Stomach (tissue), 8 donors: ENCODE measurements at regions not wholly inside any gene's neighbourhood (a gene's known extent, or its start where the extent isn't known, plus 50 kb on each side); places are given as distances from the start of the nearest gene placed in this dataset.
"Not testable (repeated sequence)": the region's sequence is repeated elsewhere in the genome, so short reads cannot be mapped to it uniquely, and the experiment has no call there.

ENCODE experiments used
- DNase-seq, 2 donors: peaks; one replicate each; pipeline versions ENCODE4 v3.0.0 to v3.0.0-alpha.2; 2013 to 2019
- H3K27ac ChIP-seq, 5 donors: fragments of 200-600 bp in 4 of 5; sonication (generic) in 4 of 5; one replicate each; pipeline ENCODE4 v1.5.1; 2013 to 2019; ENCODE audit warnings: mild to moderate bottlenecking in 1 of 5, moderate library complexity in 1 of 5
- H3K27me3 ChIP-seq, 3 donors: fragments of 200-600 bp; sonication (generic); one replicate each; pipeline ENCODE4 v1.5.1; 2017 to 2019; ENCODE audit warnings: mixed run types in 1 of 3
- H3K36me3 ChIP-seq, 4 donors: fragments of 200-600 bp; sonication (generic); 1 replicate in 3 of 4; 2 replicates in 1 of 4; pipeline ENCODE4 v1.5.1; 2016 to 2019
- H3K4me1 ChIP-seq, 4 donors: fragments of 200-600 bp; sonication (generic); one replicate each; pipeline ENCODE4 v1.5.1; 2016 to 2019
- H3K4me3 ChIP-seq, 4 donors: fragments of 200-600 bp; sonication (generic) in 3 of 4; one replicate each; pipeline ENCODE4 v1.5.1; 2016 to 2019; ENCODE audit warnings: mild to moderate bottlenecking in 1 of 4
- H3K9me3 ChIP-seq, 4 donors: fragments of 200-600 bp; sonication (generic); one replicate each; pipeline ENCODE4 v1.5.1; 2016 to 2019
- EP300 ChIP-seq: sonication (generic); formaldehyde crosslinking; IDR thresholded peaks from one replicate; pipeline ENCODE4 v1.6.1; 2017; ENCODE audit warnings: antibody characterized with exemption
- POLR2A ChIP-seq, 4 donors: fragments of 450-650 bp; IDR thresholded peaks; one replicate each; pipeline ENCODE4 v1.6.1; 2016; ENCODE audit warnings: antibody characterized with exemption in 4 of 4, control low read depth in 2 of 4, mild to moderate bottlenecking in 1 of 4, moderate library complexity in 1 of 4
- POLR2AphosphoS5 ChIP-seq, 3 donors: sonication (generic); formaldehyde crosslinking; IDR thresholded peaks; one replicate each; pipeline ENCODE4 v1.6.1; 2016; ENCODE audit warnings: antibody characterized with exemption in 3 of 3
- WGBS, 5 donors: extraction: QIAGEN DNeasy Blood & Tissue Kit in 3 of 5; methylation state at CpG; one replicate each; pipeline versions ENCODE4 v1.1.5 to v1.1.7; 2013 to 2018; 5-methylcytosine and 5-hydroxymethylcytosine counted together
- intact Hi-C: fragments of 100-400 bp; cut with DNase I; formaldehyde crosslinking; loops from one replicate; pipeline ENCODE4 v1.15.1; 2023; ENCODE audit warnings: low total_unique reads
- TF ChIP-seq, protein P1 (sequence below), 7 experiments: fragments of 450-650 bp in 4 of 7; fragments of 200-600 bp in 3 of 7; sonication (generic) in 3 of 7; IDR thresholded peaks; one replicate each; pipeline ENCODE4 v1.5.1; 2016 to 2019; ENCODE audit warnings: antibody characterized with exemption in 7 of 7, control low read depth in 2 of 7, mild to moderate bottlenecking in 1 of 7
- donor health status: healthy with polysubstance abuse.
- donor health status: Bipolar disorder and iron deficiency.
- donor health status: healthy.

DNA sequence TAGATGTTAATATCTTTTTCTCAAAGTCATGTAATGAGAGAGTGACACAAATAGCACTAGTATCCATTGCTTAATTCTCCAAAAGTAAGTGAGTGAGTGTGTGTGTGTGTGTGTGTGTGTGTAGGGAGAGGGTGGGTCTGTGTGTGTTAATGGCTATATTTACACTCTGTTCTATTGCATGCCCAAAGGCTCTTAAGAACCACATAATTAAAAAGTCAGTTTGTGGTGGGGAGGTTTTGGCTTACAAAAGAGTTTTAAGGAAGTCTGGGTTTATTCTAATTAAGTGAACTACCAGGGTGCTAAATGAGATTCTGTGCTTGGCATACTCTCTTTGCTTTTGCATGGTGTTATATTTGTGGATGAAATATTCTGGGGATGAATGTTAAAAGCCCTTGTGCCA is 1897.6 kb upstream of the FLRT2 start:
- intact Hi-C loops, result no loop called here
- H3K4me1 ChIP-seq, result no peaks in the 10 kb centered on the region
- H3K4me3 ChIP-seq, result no peak overlapping the region
- no peak overlapping the region for H3K27ac ChIP-seq
- no peaks in the 10 kb centered on the region for H3K27me3 ChIP-seq
- no peak for DNase-seq
- H3K36me3 ChIP-seq, result no peaks in the 10 kb centered on the region
- TF ChIP-seq POLR2AphosphoS5 (IDR thresholded peaks at IDR 0.05) (no peak), EP300 (no peak)
- peaks cover 0 to 3% (median 0%) of the 10 kb centered on the region in 4 donors for H3K9me3 ChIP-seq

DNA sequence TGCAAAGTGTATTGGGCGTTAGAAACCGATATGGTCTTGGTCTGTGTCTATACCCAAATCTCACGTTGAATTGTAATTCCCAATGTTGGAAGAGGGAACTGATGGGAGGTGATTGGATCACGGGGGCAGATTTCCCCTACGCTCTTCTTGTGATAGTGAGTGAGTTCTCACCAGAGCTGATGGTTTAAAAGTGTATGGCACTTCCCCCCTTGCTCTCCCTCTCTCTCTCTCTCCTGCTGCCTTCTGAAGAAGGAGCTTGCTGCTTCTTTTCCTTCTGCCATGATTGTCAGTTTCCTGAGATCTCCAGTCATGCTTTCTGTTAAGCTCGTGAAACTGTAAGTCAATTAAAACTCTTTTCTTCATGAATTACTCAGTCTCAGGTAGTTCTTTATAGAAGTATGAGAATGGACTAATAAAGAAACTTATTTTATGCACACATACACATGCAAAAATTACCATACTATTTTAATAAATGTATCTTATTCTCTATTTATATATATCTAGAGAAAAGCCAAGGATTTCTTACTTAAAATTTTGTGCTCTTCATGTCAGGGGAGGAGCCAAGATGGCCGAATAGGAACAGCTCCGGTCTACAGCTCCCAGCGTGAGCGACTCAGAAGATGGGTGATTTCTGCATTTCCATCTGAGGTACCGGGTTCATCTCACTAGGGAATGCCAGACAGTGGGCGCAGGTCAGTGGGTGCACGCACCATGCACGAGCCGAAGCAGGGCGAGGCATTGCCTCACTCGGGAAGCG is 1891.0 kb upstream of the FLRT2 start:
- no peak overlapping the region for H3K27ac ChIP-seq
- WGBS, 5 donors, result 84 to 95% (median 92%) methylated on average over 18 of the region's 18 CpGs
- no peaks in the 10 kb centered on the region for H3K9me3 ChIP-seq
- H3K4me3 ChIP-seq, result no peak overlapping the region
- intact Hi-C loops, result no loop called here
- H3K36me3 ChIP-seq, result no peaks in the 10 kb centered on the region
- H3K4me1 ChIP-seq, result no peaks in the 10 kb centered on the region
- DNase-seq, result no peak
- H3K27me3 ChIP-seq, result no peaks in the 10 kb centered on the region
- TF ChIP-seq EP300, result no peak
- TF ChIP-seq POLR2AphosphoS5 (IDR thresholded peaks at IDR 0.05), result no peak
- no peak for TF ChIP-seq POLR2A (IDR thresholded peaks at IDR 0.05)
- TF ChIP-seq, protein P1, sequence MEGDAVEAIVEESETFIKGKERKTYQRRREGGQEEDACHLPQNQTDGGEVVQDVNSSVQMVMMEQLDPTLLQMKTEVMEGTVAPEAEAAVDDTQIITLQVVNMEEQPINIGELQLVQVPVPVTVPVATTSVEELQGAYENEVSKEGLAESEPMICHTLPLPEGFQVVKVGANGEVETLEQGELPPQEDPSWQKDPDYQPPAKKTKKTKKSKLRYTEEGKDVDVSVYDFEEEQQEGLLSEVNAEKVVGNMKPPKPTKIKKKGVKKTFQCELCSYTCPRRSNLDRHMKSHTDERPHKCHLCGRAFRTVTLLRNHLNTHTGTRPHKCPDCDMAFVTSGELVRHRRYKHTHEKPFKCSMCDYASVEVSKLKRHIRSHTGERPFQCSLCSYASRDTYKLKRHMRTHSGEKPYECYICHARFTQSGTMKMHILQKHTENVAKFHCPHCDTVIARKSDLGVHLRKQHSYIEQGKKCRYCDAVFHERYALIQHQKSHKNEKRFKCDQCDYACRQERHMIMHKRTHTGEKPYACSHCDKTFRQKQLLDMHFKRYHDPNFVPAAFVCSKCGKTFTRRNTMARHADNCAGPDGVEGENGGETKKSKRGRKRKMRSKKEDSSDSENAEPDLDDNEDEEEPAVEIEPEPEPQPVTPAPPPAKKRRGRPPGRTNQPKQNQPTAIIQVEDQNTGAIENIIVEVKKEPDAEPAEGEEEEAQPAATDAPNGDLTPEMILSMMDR (IDR thresholded peaks at IDR 0.05), result no peak

DNA sequence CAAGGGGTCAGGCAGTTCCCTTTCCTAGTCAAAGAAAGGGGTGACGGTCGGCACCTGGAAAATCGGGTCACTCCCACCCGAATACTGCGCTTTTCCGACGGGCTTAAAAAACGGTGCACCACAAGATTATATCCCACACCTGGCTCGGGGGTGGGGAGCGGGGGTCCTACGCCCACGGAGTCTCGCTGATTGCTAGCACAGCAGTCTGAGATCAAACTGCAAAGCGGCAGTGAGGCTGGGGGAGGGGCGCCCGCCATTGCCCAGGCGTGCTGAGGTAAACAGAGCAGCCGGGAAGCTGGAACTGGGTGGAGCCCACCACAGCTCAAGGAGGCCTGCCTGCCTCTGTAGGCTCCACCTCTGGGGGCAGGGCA is 1890.5 kb upstream of the FLRT2 start:
- H3K4me3 ChIP-seq, H3K27me3 ChIP-seq, H3K4me1 ChIP-seq, H3K9me3 ChIP-seq, DNase-seq, H3K27ac ChIP-seq, H3K36me3 ChIP-seq, intact Hi-C loops: not testable (repeated sequence)
- WGBS, 5 donors, result 89 to 95% (median 91%) methylated on average over 11 to 18 of the region's 18 CpGs

GRCh38 chr14:83646228-83646627 is 1883.7 kb upstream of the FLRT2 start:
- 63 to 81% (median 71%) methylated on average over 1 of the region's 1 CpG for WGBS, 5 donors
- H3K4me3 ChIP-seq, result no peak overlapping the region
- H3K27ac ChIP-seq, result no peak overlapping the region
- intact Hi-C loops, result no loop called here
- no peaks in the 10 kb centered on the region for H3K36me3 ChIP-seq
- no peaks in the 10 kb centered on the region for H3K4me1 ChIP-seq
- no peaks in the 10 kb centered on the region for H3K9me3 ChIP-seq
- H3K27me3 ChIP-seq, result no peaks in the 10 kb centered on the region
- TF ChIP-seq, protein P1 (IDR thresholded peaks at IDR 0.05), result no peak
- TF ChIP-seq POLR2AphosphoS5 (IDR thresholded peaks at IDR 0.05) (no peak), EP300 (no peak), POLR2A (IDR thresholded peaks at IDR 0.05) (no peak)
- no peak for DNase-seq

DNA sequence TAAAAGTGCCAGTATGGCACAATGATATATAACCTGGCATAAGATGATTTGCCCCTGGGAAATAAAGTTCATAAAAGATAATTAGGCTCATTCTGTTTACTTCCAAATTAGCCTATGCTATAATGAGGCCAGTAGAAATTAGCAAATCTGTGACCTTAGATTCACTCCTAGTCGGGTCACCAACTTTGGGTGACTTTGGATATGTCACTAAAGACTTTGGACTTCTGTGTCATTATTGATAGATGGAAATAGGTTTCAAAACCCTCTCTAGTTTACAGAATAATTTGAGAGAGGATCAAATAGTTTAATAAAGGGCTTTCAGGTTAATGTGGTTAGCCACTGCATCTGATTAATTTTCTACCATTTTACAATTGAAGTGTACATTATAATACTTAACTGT is 1869.3 kb upstream of the FLRT2 start:
- no peaks in the 10 kb centered on the region for H3K36me3 ChIP-seq
- H3K4me1 ChIP-seq, result no peaks in the 10 kb centered on the region
- H3K4me3 ChIP-seq, result no peak overlapping the region
- H3K9me3 ChIP-seq, result no peaks in the 10 kb centered on the region
- no peak overlapping the region for H3K27ac ChIP-seq
- no peak for DNase-seq
- no peaks in the 10 kb centered on the region for H3K27me3 ChIP-seq
- WGBS, 5 donors, result 67 to 87% (median 79%) methylated on average over 1 of the region's 1 CpG
- TF ChIP-seq POLR2AphosphoS5 (IDR thresholded peaks at IDR 0.05), result no peak
- TF ChIP-seq POLR2A (IDR thresholded peaks at IDR 0.05), result no peak
- no peak for TF ChIP-seq EP300
- TF ChIP-seq, protein P1 (IDR thresholded peaks at IDR 0.05), result no peak
- intact Hi-C loops, result no loop called here
